HFFc6 (cell line): ENCODE measurements at regions not wholly inside any gene's neighbourhood (a gene's known extent, or its start where the extent isn't known, plus 50 kb on each side); places are given as distances from the start of the nearest gene placed in this dataset.

Experiments
- DNase-seq: peaks from one replicate; pipeline ENCODE4 v3.0.0-alpha.2; 2018
- H3K27ac Mint-ChIP-seq: 2 replicates; pipeline ENCODE4 v1.8.0; 2020; ENCODE audit warnings: mild to moderate bottlenecking, mixed read lengths
- H3K27me3 Mint-ChIP-seq: 2 replicates; pipeline ENCODE4 v1.8.0; 2021; ENCODE audit warnings: mild to moderate bottlenecking, moderate library complexity, mixed read lengths; ENCODE audit not compliant: insufficient read depth
- H3K36me3 Mint-ChIP-seq: 2 replicates; pipeline ENCODE4 v1.8.0; 2021; ENCODE audit warnings: low read depth, mixed read lengths
- H3K4me1 Mint-ChIP-seq: 2 replicates; pipeline ENCODE4 v1.8.0; 2020; ENCODE audit warnings: low read depth, mixed read lengths
- H3K4me3 Mint-ChIP-seq: 2 replicates; pipeline ENCODE4 v1.8.0; 2020; ENCODE audit warnings: mild to moderate bottlenecking, moderate library complexity, mixed read lengths
- H3K9me3 Mint-ChIP-seq: 2 replicates; pipeline ENCODE4 v1.8.0; 2020; ENCODE audit warnings: mild to moderate bottlenecking, mixed read lengths
- CTCF ChIP-seq: fragments of 200-600 bp; sonication (generic); IDR thresholded peaks from 2 replicates; pipeline ENCODE4 v1.5.0; 2021; ENCODE audit warnings: antibody characterized with exemption, mild to moderate bottlenecking

GRCh38 chr14:28584951-28585350 is 181.6 kb upstream of the FOXG1 start:
- TF ChIP-seq CTCF = no peak
- H3K27ac Mint-ChIP-seq = no peak overlapping the region

GRCh38 chr14:28589792-28590191 is 176.8 kb upstream of the FOXG1 start:
- H3K4me1 Mint-ChIP-seq = no peaks in the 10 kb centered on the region
- peaks cover 44% of the 10 kb centered on the region for H3K9me3 Mint-ChIP-seq
- H3K4me3 Mint-ChIP-seq = no peak overlapping the region
- H3K36me3 Mint-ChIP-seq = no peaks in the 10 kb centered on the region
- no peaks in the 10 kb centered on the region; the same call in 1 of the 2 replicates for H3K27me3 Mint-ChIP-seq
- TF ChIP-seq CTCF = no peak
- H3K27ac Mint-ChIP-seq = no peak overlapping the region
- DNase-seq = no peak

More at GRCh38 chr14:28584951-28585350, 181.6 kb upstream of the FOXG1 start:
- DNase-seq = no peak
- Mint-ChIP-seq H3K4me3 (no peak overlapping the region), H3K36me3 (no peaks in the 10 kb centered on the region), H3K27me3 (no peaks in the 10 kb centered on the region), H3K9me3 (peaks cover 50% of the 10 kb centered on the region), H3K4me1 (no peaks in the 10 kb centered on the region)

- no peak for TF ChIP-seq CTCF
- Mint-ChIP-seq H3K27me3 (no peaks in the 10 kb centered on the region), H3K4me3 (no peak overlapping the region), H3K36me3 (no peaks in the 10 kb centered on the region), H3K4me1 (no peaks in the 10 kb centered on the region), H3K27ac (no peak overlapping the region), H3K9me3 (peaks cover 16% of the 10 kb centered on the region)
- no peak for DNase-seq
Observed at GRCh38 chr14:28596391-28596790, 170.2 kb upstream of the FOXG1 start.

GRCh38 chr14:28599191-28599590 is 167.4 kb upstream of the FOXG1 start:
- Mint-ChIP-seq H3K4me3 (no peak overlapping the region), H3K4me1 (no peaks in the 10 kb centered on the region), H3K27me3 (no peaks in the 10 kb centered on the region), H3K36me3 (no peaks in the 10 kb centered on the region), H3K27ac (no peak overlapping the region), H3K9me3 (peaks cover 8% of the 10 kb centered on the region)
- DNase-seq = no peak
- TF ChIP-seq CTCF = no peak

GRCh38 chr14:28599605-28600004 is 167.0 kb upstream of the FOXG1 start:
- H3K27me3 Mint-ChIP-seq = no peaks in the 10 kb centered on the region

More at GRCh38 chr14:28599605-28600004, 167.0 kb upstream of the FOXG1 start:
- Mint-ChIP-seq H3K4me3 (no peak overlapping the region), H3K4me1 (no peaks in the 10 kb centered on the region), H3K36me3 (no peaks in the 10 kb centered on the region), H3K9me3 (peaks cover 8% of the 10 kb centered on the region), H3K27ac (no peak overlapping the region)
- DNase-seq = no peak
- TF ChIP-seq CTCF = no peak
